K562 (cell line): ENCODE measurements at regions not wholly inside any gene's neighbourhood (a gene's known extent, or its start where the extent isn't known, plus 50 kb on each side); places are given as distances from the start of the nearest gene placed in this dataset.

Source experiments
- ARID3A ChIP-seq: IDR thresholded peaks from 2 replicates; pipeline ENCODE4 v1.6.1; 2012; ENCODE audit warnings: low read depth, low read length, improper control_type of control experiment, borderline replicate concordance
- BCOR ChIP-seq: fragments of 450-650 bp; IDR thresholded peaks from 2 replicates; pipeline ENCODE4 v1.6.1; 2016
- BDP1 ChIP-seq: IDR thresholded peaks from 3 replicates; pipeline ENCODE4 v1.6.1; 2011; ENCODE audit not compliant: insufficient read length, insufficient read depth
- CCAR2 ChIP-seq: fragments of 200-400 bp; formaldehyde crosslinking; IDR thresholded peaks from 2 replicates; pipeline ENCODE4 v1.6.1; 2017; ENCODE audit warnings: mild to moderate bottlenecking, low read depth, low read length
- CSDE1 ChIP-seq, 2 experiments: fragments of 450-650 bp; IDR thresholded peaks; 2 replicates each; pipeline ENCODE4 v1.6.1; 2016; ENCODE audit warnings: mild to moderate bottlenecking in 1 of 2
- EP400 ChIP-seq: fragments of 450-650 bp; IDR thresholded peaks from 2 replicates; pipeline ENCODE4 v1.6.1; 2017; ENCODE audit warnings: antibody characterized with exemption, mild to moderate bottlenecking, moderate library complexity
- IRF9 ChIP-seq: fragments of 450-650 bp; IDR thresholded peaks from 2 replicates; pipeline ENCODE4 v1.6.1; 2016; ENCODE audit warnings: missing biosample characterization, missing genetic modification characterization
- POLR2B ChIP-seq: fragments of 450-650 bp; IDR thresholded peaks from 2 replicates; pipeline ENCODE4 v1.6.1; 2018; ENCODE audit warnings: low read depth; ENCODE audit not compliant: partially characterized antibody
- PTTG1 ChIP-seq: fragments of 450-650 bp; IDR thresholded peaks from 2 replicates; pipeline ENCODE4 v1.6.1; 2016; ENCODE audit warnings: low read depth, mild to moderate bottlenecking, missing genetic modification characterization, missing compliant biosample characterization
- TEAD4 ChIP-seq, 2 experiments: sonication (generic) in 1 of 2; formaldehyde crosslinking in 1 of 2; IDR thresholded peaks; 2 replicates each; pipeline versions ENCODE4 v1.6.1 to v1.8.0; 2012 to 2022; ENCODE audit warnings: borderline replicate concordance in 1 of 2, inconsistent platforms in 1 of 2, low read length in 1 of 2, mild to moderate bottlenecking in 1 of 2, missing genetic modification reagents in 1 of 2
- TSC22D4 ChIP-seq: fragments of 450-650 bp; IDR thresholded peaks from 2 replicates; pipeline ENCODE4 v1.6.1; 2016; ENCODE audit warnings: missing genetic modification characterization, missing biosample characterization, control low read depth
- ZBTB12 ChIP-seq: fragments of 250-450 bp; sonication (Bioruptor Pico); IDR thresholded peaks from 2 replicates; pipeline ENCODE4 v1.4.0; 2020
- ZNF224 ChIP-seq: sonication (generic); formaldehyde crosslinking; IDR thresholded peaks from 2 replicates; pipeline ENCODE4 v1.8.0; 2022; ENCODE audit warnings: mild to moderate bottlenecking, missing genetic modification reagents
- ZNF311 ChIP-seq: fragments of 250-450 bp; sonication (Bioruptor Pico); IDR thresholded peaks from 2 replicates; pipeline ENCODE4 v1.4.0; 2020; ENCODE audit warnings: mild to moderate bottlenecking, moderate library complexity
- ZNF324 ChIP-seq: fragments of 250-450 bp; sonication (Bioruptor Pico); IDR thresholded peaks from 2 replicates; pipeline ENCODE4 v1.4.0; 2020; ENCODE audit warnings: mild to moderate bottlenecking
- ZNF584 ChIP-seq: fragments of 200-800 bp; sonication (Bioruptor generic); IDR thresholded peaks from 2 replicates; pipeline ENCODE4 v1.6.1; 2016; ENCODE audit warnings: low read depth, mild to moderate bottlenecking, missing genetic modification characterization, missing compliant biosample characterization
- TF ChIP-seq, protein P1 (sequence below): fragments of 250-450 bp; sonication (Bioruptor Pico); IDR thresholded peaks from 2 replicates; pipeline ENCODE4 v1.8.0; 2022; ENCODE audit warnings: inconsistent platforms, mild to moderate bottlenecking, moderate library complexity, borderline replicate concordance
- TF ChIP-seq, protein P2 (sequence below), 2 experiments: fragments of 150-350 bp in 1 of 2; IDR thresholded peaks; 2 replicates each; pipeline ENCODE4 v1.6.1; 2012 to 2016; ENCODE audit warnings: low read depth in 2 of 2, low read length in 2 of 2, mild to moderate bottlenecking in 1 of 2, moderate library complexity in 1 of 2

DNA sequence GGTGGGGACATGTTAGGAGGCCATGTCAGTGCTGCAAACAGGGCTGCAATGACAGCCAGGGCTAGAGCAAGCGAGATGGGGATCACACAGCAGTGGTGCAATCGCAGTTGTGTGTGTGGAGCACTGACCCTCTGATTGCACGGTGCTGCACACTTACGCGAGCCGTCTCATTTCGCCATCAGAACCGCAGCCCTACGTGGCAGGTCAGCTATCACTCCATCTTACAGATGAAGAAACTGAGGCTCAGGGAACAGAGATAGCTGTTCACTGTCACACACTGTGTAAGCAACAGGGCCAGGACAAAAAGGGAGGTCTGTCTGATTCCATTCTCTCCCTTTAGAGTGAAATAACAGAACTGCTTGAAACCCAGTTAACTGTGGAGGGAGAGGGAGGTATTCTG is 104.8 kb upstream of the SLC45A1 start (continued):
- TF ChIP-seq PTTG1 (tag) (no peak), ZNF311 (CRISPR knock-in tag) (no peak), ARID3A (no peak), ZNF584 (CRISPR knock-in tag) (0 out of 2 replicates have a peak, but pooled peaks have one; percentile 18), POLR2B (no peak), CSDE1 (IDR thresholded peaks at IDR 0.05) (no peak), TEAD4 (IDR thresholded peaks at IDR 0.05; ENCODE audit: low read length) (no peak), TEAD4 (CRISPR knock-in tag; IDR thresholded peaks at IDR 0.05; ENCODE audit: borderline replicate concordance) (no peak), ZNF224 (CRISPR knock-in tag) (no peak), CCAR2 (no peak), ZBTB12 (CRISPR knock-in tag) (no peak), TSC22D4 (tag) (no peak), ZNF324 (CRISPR knock-in tag) (no peak), BDP1 (no peak), BCOR (peak; percentile 70; the same call in 1 of the 2 replicates), EP400 (no peak), IRF9 (no peak)
- TF ChIP-seq, protein P1, sequence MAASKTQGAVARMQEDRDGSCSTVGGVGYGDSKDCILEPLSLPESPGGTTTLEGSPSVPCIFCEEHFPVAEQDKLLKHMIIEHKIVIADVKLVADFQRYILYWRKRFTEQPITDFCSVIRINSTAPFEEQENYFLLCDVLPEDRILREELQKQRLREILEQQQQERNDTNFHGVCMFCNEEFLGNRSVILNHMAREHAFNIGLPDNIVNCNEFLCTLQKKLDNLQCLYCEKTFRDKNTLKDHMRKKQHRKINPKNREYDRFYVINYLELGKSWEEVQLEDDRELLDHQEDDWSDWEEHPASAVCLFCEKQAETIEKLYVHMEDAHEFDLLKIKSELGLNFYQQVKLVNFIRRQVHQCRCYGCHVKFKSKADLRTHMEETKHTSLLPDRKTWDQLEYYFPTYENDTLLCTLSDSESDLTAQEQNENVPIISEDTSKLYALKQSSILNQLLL (CRISPR knock-in tag), result no peak
- TF ChIP-seq, protein P2, sequence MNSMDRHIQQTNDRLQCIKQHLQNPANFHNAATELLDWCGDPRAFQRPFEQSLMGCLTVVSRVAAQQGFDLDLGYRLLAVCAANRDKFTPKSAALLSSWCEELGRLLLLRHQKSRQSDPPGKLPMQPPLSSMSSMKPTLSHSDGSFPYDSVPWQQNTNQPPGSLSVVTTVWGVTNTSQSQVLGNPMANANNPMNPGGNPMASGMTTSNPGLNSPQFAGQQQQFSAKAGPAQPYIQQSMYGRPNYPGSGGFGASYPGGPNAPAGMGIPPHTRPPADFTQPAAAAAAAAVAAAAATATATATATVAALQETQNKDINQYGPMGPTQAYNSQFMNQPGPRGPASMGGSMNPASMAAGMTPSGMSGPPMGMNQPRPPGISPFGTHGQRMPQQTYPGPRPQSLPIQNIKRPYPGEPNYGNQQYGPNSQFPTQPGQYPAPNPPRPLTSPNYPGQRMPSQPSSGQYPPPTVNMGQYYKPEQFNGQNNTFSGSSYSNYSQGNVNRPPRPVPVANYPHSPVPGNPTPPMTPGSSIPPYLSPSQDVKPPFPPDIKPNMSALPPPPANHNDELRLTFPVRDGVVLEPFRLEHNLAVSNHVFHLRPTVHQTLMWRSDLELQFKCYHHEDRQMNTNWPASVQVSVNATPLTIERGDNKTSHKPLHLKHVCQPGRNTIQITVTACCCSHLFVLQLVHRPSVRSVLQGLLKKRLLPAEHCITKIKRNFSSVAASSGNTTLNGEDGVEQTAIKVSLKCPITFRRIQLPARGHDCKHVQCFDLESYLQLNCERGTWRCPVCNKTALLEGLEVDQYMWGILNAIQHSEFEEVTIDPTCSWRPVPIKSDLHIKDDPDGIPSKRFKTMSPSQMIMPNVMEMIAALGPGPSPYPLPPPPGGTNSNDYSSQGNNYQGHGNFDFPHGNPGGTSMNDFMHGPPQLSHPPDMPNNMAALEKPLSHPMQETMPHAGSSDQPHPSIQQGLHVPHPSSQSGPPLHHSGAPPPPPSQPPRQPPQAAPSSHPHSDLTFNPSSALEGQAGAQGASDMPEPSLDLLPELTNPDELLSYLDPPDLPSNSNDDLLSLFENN (IDR thresholded peaks at IDR 0.05; ENCODE audit: low read depth in 2 of 2, low read length in 2 of 2), result no peak
